ENCODE measurements at regions not wholly inside any gene's neighbourhood (a gene's known extent, or its start where the extent isn't known, plus 50 kb on each side); places are given as distances from the start of the nearest gene placed in this dataset.

GRCh38 chr11:45368697-45369096 lies 82.6 kb upstream of the SYT13 start:
- no peak for DNase-seq
- H3K9me2 ChIP-seq (ENCODE audit: insufficient read depth), result no peaks in the 10 kb centered on the region
- no peaks in the 10 kb centered on the region for H3K9me3 ChIP-seq (ENCODE audit: low read depth)
- 47 to 52% methylated on average over 5 of the region's 5 CpGs for WGBS, 2 experiments (ENCODE audit: low coverage in 1 of 2, low lambda C conversion rate in 2 of 2, missing lambda C conversion rate in 2 of 2)
- H3F3A ChIP-seq (ENCODE audit: insufficient read depth), result no peaks in the 10 kb centered on the region
- H3K4me3 ChIP-seq, result no peak overlapping the region
- H4K20me1 ChIP-seq (ENCODE audit: insufficient read depth), result no peaks in the 10 kb centered on the region
- no peak for TF ChIP-seq EZH2phosphoT487 (IDR thresholded peaks at IDR 0.05; ENCODE audit: insufficient read depth, low read depth)
- no peak for TF ChIP-seq EZH2 (IDR thresholded peaks at IDR 0.05; ENCODE audit: insufficient read depth, poor library complexity, severe bottlenecking)
- H3K4me2 ChIP-seq (ENCODE audit: unreplicated experiment), result no peak overlapping the region
- no peak overlapping the region for H3K9ac ChIP-seq
- H3K79me2 ChIP-seq (ENCODE audit: insufficient read depth), result no peaks in the 10 kb centered on the region
- in situ Hi-C loops (cut with MboI), result loop anchor here (10.0 kb wide), 1 partner anchor 396 kb away; no protein-coding TSS in a partner anchor
- no peak overlapping the region for H3K27ac ChIP-seq
- H2AFZ ChIP-seq, result no peak overlapping the region
- no peaks in the 10 kb centered on the region for H3K36me3 ChIP-seq (ENCODE audit: low read depth)
- no peaks in the 10 kb centered on the region for H3K4me1 ChIP-seq (ENCODE audit: insufficient read depth)
- peaks cover 69% of the 10 kb centered on the region for H3K27me3 ChIP-seq (replicated peaks; ENCODE audit: insufficient read depth)

GRCh38 chr11:45366619-45367190 lies 80.6 kb upstream of the SYT13 start:
- H3K79me2 ChIP-seq (ENCODE audit: insufficient read depth), result no peaks in the 10 kb centered on the region
- no peak overlapping the region for H3K9ac ChIP-seq
- H3F3A ChIP-seq (ENCODE audit: insufficient read depth), result no peaks in the 10 kb centered on the region
- H3K4me3 ChIP-seq, result no peak overlapping the region
- no peak for DNase-seq
- peaks cover 71% of the 10 kb centered on the region for H3K27me3 ChIP-seq (replicated peaks; ENCODE audit: insufficient read depth)
- H3K9me2 ChIP-seq (ENCODE audit: insufficient read depth), result no peaks in the 10 kb centered on the region
- in situ Hi-C loops (cut with MboI), result loop anchor here (10.0 kb wide), 1 partner anchor 398 kb away; no protein-coding TSS in a partner anchor
- TF ChIP-seq EZH2 (IDR thresholded peaks at IDR 0.05; ENCODE audit: insufficient read depth, poor library complexity, severe bottlenecking), result no peak
- no peak for TF ChIP-seq EZH2phosphoT487 (IDR thresholded peaks at IDR 0.05; ENCODE audit: insufficient read depth, low read depth)
- H2AFZ ChIP-seq, result no peak overlapping the region
- no peaks in the 10 kb centered on the region for H3K9me3 ChIP-seq (ENCODE audit: low read depth)
- no peaks in the 10 kb centered on the region for H4K20me1 ChIP-seq (ENCODE audit: insufficient read depth)
- no peaks in the 10 kb centered on the region for H3K4me1 ChIP-seq (ENCODE audit: insufficient read depth)
- H3K36me3 ChIP-seq (ENCODE audit: low read depth), result no peaks in the 10 kb centered on the region
- H3K27ac ChIP-seq, result no peak overlapping the region
- 54 to 66% methylated on average over 7 of the region's 7 CpGs for WGBS, 2 experiments (ENCODE audit: low coverage in 1 of 2, low lambda C conversion rate in 2 of 2, missing lambda C conversion rate in 2 of 2)
- no peak overlapping the region for H3K4me2 ChIP-seq (ENCODE audit: unreplicated experiment)

GRCh38 chr11:45365961-45366618 lies 79.9 kb upstream of the SYT13 start:
- no peak overlapping the region for H3K9ac ChIP-seq
- H3K4me1 ChIP-seq (ENCODE audit: insufficient read depth), result no peaks in the 10 kb centered on the region
- DNase-seq, result no peak
- H2AFZ ChIP-seq, result no peak overlapping the region
- no peak overlapping the region for H3K27ac ChIP-seq
- no peaks in the 10 kb centered on the region for H3F3A ChIP-seq (ENCODE audit: insufficient read depth)
- no peaks in the 10 kb centered on the region for H4K20me1 ChIP-seq (ENCODE audit: insufficient read depth)
- peaks cover 72% of the 10 kb centered on the region for H3K27me3 ChIP-seq (replicated peaks; ENCODE audit: insufficient read depth)
- in situ Hi-C loops (cut with MboI), result loop anchor here (10.0 kb wide), 1 partner anchor 399 kb away; no protein-coding TSS in a partner anchor
- no peaks in the 10 kb centered on the region for H3K79me2 ChIP-seq (ENCODE audit: insufficient read depth)
- H3K9me3 ChIP-seq (ENCODE audit: low read depth), result no peaks in the 10 kb centered on the region
- H3K9me2 ChIP-seq (ENCODE audit: insufficient read depth), result no peaks in the 10 kb centered on the region
- TF ChIP-seq EZH2 (IDR thresholded peaks at IDR 0.05; ENCODE audit: insufficient read depth, poor library complexity, severe bottlenecking) (no peak), EZH2phosphoT487 (IDR thresholded peaks at IDR 0.05; ENCODE audit: insufficient read depth, low read depth) (no peak)
- 63 to 65% methylated on average over 16 of the region's 16 CpGs for WGBS, 2 experiments (ENCODE audit: low coverage in 1 of 2, low lambda C conversion rate in 2 of 2, missing lambda C conversion rate in 2 of 2)
- no peaks in the 10 kb centered on the region for H3K36me3 ChIP-seq (ENCODE audit: low read depth)
- no peak overlapping the region for H3K4me3 ChIP-seq
- no peak overlapping the region for H3K4me2 ChIP-seq (ENCODE audit: unreplicated experiment)

- Histone ChIP-seq H3K27me3 (replicated peaks; ENCODE audit: insufficient read depth) (peaks cover 69% of the 10 kb centered on the region), H4K20me1 (ENCODE audit: insufficient read depth) (no peaks in the 10 kb centered on the region), H3K4me2 (ENCODE audit: unreplicated experiment) (no peak overlapping the region), H2AFZ (no peak overlapping the region), H3K36me3 (ENCODE audit: low read depth) (no peaks in the 10 kb centered on the region), H3K9me3 (ENCODE audit: low read depth) (no peaks in the 10 kb centered on the region), H3F3A (ENCODE audit: insufficient read depth) (no peaks in the 10 kb centered on the region), H3K9me2 (ENCODE audit: insufficient read depth) (no peaks in the 10 kb centered on the region), H3K27ac (no peak overlapping the region), H3K79me2 (ENCODE audit: insufficient read depth) (no peaks in the 10 kb centered on the region), H3K4me3 (no peak overlapping the region), H3K4me1 (ENCODE audit: insufficient read depth) (no peaks in the 10 kb centered on the region), H3K9ac (no peak overlapping the region)
- TF ChIP-seq EZH2phosphoT487 (IDR thresholded peaks at IDR 0.05; ENCODE audit: insufficient read depth, low read depth), result no peak
- TF ChIP-seq EZH2 (IDR thresholded peaks at IDR 0.05; ENCODE audit: insufficient read depth, poor library complexity, severe bottlenecking), result no peak
- no peak for DNase-seq
- in situ Hi-C loops (cut with MboI), result loop anchor here (10.0 kb wide), 1 partner anchor 402 kb away; no protein-coding TSS in a partner anchor
- 12 to 14% methylated on average over 3 of the region's 3 CpGs for WGBS, 2 experiments (ENCODE audit: low coverage in 1 of 2, low lambda C conversion rate in 2 of 2, missing lambda C conversion rate in 2 of 2)
Observed at GRCh38 chr11:45362636-45363035, 76.5 kb upstream of the SYT13 start.

All from GM23248 (cell line).